Thyroid gland (tissue), 4 donors: ENCODE measurements at regions not wholly inside any gene's neighbourhood (a gene's known extent, or its start where the extent isn't known, plus 50 kb on each side); places are given as distances from the start of the nearest gene placed in this dataset.

Experiments used
- POLR2A ChIP-seq, 2 donors: fragments of 450-650 bp; IDR thresholded peaks; one replicate each; pipeline ENCODE4 v1.6.1; 2017; ENCODE audit warnings: antibody characterized with exemption in 2 of 2, mild to moderate bottlenecking in 2 of 2, moderate library complexity in 1 of 2
- TF ChIP-seq, protein P1 (sequence below), 6 experiments: fragments of 200-600 bp in 3 of 6; fragments of 450-650 bp in 3 of 6; sonication (generic) in 3 of 6; IDR thresholded peaks; one replicate each; pipeline ENCODE4 v1.5.1; 2016 to 2019; ENCODE audit warnings: antibody characterized with exemption in 6 of 6, mild to moderate bottlenecking in 2 of 6, inconsistent platforms in 1 of 6, moderate library complexity in 1 of 6

DNA sequence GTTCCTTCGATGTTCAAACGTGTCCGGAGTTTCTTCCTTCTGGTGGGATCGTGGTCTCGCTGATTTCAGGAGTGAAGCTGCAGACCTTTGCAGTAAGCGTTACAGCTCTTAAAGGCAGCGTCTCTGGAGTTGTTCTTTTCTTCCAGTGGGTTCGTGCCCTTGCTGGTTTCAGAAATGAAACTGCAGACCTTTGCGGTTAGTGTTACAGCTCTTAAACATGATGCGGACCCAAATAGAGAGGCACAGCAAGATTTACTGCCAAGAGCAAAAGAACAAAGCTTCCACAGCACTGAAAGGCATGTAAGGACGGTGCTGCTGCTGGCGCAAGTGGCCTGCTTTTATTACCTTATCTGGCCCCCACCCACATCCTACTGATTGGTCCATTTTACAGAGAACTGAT lies 931.4 kb downstream of the IPMK start:
- TF ChIP-seq, protein P1, sequence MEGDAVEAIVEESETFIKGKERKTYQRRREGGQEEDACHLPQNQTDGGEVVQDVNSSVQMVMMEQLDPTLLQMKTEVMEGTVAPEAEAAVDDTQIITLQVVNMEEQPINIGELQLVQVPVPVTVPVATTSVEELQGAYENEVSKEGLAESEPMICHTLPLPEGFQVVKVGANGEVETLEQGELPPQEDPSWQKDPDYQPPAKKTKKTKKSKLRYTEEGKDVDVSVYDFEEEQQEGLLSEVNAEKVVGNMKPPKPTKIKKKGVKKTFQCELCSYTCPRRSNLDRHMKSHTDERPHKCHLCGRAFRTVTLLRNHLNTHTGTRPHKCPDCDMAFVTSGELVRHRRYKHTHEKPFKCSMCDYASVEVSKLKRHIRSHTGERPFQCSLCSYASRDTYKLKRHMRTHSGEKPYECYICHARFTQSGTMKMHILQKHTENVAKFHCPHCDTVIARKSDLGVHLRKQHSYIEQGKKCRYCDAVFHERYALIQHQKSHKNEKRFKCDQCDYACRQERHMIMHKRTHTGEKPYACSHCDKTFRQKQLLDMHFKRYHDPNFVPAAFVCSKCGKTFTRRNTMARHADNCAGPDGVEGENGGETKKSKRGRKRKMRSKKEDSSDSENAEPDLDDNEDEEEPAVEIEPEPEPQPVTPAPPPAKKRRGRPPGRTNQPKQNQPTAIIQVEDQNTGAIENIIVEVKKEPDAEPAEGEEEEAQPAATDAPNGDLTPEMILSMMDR (IDR thresholded peaks at IDR 0.05): no peak
- TF ChIP-seq POLR2A (IDR thresholded peaks at IDR 0.05): no peak
